RWPE1 (cell line): ENCODE measurements at regions not wholly inside any gene's neighbourhood (a gene's known extent, or its start where the extent isn't known, plus 50 kb on each side); places are given as distances from the start of the nearest gene placed in this dataset.

Source experiments
- CTCF ChIA-PET: fragments of 350-600 bp; sonication (Branson Sonifier 250); formaldehyde crosslinking; extraction: SDS; loops from one replicate; lab custom pipeline; 2021; lab: Yijun Ruan, JAX
- POLR2A ChIA-PET: fragments of 400-600 bp; formaldehyde crosslinking; extraction: SDS; loops from one replicate; lab custom pipeline; 2020; ENCODE audit warnings: antibody characterized with exemption; ENCODE audit not compliant: low non-redundant PET; lab: Yijun Ruan, JAX
- DNase-seq: peaks from one replicate; pipeline ENCODE4 v3.0.0; 2012; ENCODE audit warnings: low spot score
- H3K27ac ChIP-seq: fragments of 450-650 bp; 2 replicates; pipeline ENCODE4 v1.5.1; 2017
- CTCF ChIP-seq: fragments of 450-650 bp; conservative IDR thresholded peaks from 2 replicates; pipeline ENCODE4 v1.5.1; 2017; ENCODE audit warnings: low read depth, mild to moderate bottlenecking

DNA sequence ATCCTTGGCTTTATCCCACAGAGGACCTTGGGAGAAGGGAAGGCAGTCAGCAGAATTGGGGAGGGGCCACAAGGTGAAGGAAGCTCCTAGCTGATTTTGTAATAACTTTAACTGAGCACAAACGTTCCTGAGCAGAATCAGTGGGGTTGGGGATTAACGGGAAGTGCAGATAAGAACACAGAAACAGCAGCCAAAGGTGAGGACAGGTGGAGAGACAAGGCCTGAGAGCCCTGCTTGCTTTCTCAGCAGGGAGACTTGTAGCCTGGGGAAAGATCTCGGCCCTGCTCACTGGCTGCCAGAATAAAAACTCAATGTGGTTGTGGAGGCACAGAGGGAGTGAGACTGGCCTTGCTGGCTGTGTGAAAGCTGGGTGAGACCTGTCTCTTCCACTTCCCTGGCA is 265.2 kb upstream of the FAT3 start:
- no peak for TF ChIP-seq CTCF
- DNase-seq = no peak
- ChIA-PET CTCF (interaction anchor here (0.6 kb wide), 1 partner anchor 489 kb away, joined by 3 read pairs; no protein-coding TSS in a partner anchor), POLR2A (no interaction called here)
- no peak overlapping the region for H3K27ac ChIP-seq

GRCh38 chr11:91956711-91957110 is 267.9 kb upstream of the FAT3 start:
- POLR2A ChIA-PET = no interaction called here
- CTCF ChIA-PET = no interaction called here
- DNase-seq = no peak
- no peak for TF ChIP-seq CTCF
- no peak overlapping the region for H3K27ac ChIP-seq

DNA sequence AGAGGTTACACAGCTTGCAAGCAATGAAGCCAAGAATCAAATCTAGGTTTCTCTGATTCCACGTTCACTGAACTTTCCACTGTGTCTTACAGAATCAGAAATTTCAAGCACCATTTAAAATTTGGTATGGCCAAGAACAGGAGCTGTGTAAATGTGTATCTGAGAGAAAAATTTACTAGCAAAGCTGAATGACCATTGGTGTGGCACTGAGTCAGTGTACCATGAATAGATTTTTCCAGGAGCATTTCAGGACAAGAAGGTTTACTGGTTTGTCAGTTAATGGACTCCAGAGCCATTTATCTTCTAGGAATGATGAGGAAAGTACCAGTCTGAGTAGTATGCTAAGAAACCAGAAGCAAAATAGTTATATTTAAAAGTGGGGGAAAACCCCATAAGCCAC is 269.4 kb upstream of the FAT3 start:
- no peak overlapping the region for H3K27ac ChIP-seq
- no peak for TF ChIP-seq CTCF
- POLR2A ChIA-PET = no interaction called here
- CTCF ChIA-PET = no interaction called here
- no peak for DNase-seq

- POLR2A ChIA-PET = no interaction called here
- no peak for DNase-seq
- no peak for TF ChIP-seq CTCF
- no peak overlapping the region for H3K27ac ChIP-seq
- CTCF ChIA-PET = no interaction called here
Observed at GRCh38 chr11:91952056-91952455, 272.6 kb upstream of the FAT3 start.

GRCh38 chr11:91947215-91947820 is 277.3 kb upstream of the FAT3 start:
- peak; percentile 49 for DNase-seq

DNA sequence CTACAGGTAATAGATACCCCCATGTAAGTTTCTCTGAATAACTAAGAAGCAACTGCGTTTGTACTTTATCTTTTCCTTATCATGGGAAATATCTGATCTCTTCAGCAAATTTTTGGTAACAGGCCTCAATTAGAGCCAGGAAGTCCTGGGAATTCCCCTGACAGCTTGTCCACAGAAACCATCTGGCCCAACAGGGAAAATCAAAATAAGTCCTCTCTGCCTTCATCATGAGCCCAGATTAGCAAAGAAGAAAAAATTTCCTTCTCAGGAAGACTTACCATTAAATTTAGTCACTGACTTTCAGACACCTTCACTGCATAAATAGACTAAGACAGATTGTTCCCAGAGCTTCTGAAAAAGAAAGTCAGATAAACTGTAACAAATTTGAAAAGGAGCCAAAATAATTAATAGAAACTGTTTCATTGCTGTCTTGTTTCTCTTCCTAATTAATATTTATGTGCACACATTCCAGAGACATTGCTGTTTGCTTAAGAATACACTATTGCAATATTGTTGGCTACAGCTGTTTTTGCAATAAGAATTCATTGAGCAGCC is 278.1 kb upstream of the FAT3 start:
- DNase-seq = no peak
- ChIA-PET CTCF (interaction anchor here (0.6 to 0.7 kb wide), 2 partner anchors 188 to 1208 kb away, joined by 3 to 7 read pairs; no protein-coding TSS in a partner anchor), POLR2A (no interaction called here)
- H3K27ac ChIP-seq = no peak overlapping the region
- no peak for TF ChIP-seq CTCF

More at GRCh38 chr11:91947215-91947820, 277.3 kb upstream of the FAT3 start:
- no peak for TF ChIP-seq CTCF
- CTCF ChIA-PET = interaction anchor here (0.7 kb wide), 1 partner anchor 1207 kb away, joined by 7 read pairs; no protein-coding TSS in a partner anchor
- POLR2A ChIA-PET = no interaction called here
- H3K27ac ChIP-seq = no peak overlapping the region
